ENCODE measurements at regions not wholly inside any gene's neighbourhood (a gene's known extent, or its start where the extent isn't known, plus 50 kb on each side); places are given as distances from the start of the nearest gene placed in this dataset.

DNA sequence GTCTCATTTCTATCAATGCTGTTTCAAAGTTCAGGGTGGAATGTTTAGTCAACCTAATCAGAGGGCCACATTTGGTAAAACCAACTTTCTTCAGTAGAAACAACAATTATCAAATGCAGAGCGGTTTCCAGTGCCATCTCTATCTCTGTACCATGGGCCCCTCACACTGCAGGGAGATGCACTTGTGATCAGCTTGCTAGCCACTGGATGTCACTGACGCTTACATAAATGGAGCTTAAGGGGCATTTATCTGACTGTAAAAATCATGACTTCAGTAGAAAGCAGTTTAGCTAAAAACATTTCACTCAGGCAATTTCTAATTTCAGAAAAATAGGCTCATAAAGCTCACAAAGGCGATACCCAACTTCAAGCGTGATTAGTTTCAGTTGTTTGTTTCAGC is 678.0 kb downstream of the ZEB2 start:
- TF ChIP-seq, protein P1, sequence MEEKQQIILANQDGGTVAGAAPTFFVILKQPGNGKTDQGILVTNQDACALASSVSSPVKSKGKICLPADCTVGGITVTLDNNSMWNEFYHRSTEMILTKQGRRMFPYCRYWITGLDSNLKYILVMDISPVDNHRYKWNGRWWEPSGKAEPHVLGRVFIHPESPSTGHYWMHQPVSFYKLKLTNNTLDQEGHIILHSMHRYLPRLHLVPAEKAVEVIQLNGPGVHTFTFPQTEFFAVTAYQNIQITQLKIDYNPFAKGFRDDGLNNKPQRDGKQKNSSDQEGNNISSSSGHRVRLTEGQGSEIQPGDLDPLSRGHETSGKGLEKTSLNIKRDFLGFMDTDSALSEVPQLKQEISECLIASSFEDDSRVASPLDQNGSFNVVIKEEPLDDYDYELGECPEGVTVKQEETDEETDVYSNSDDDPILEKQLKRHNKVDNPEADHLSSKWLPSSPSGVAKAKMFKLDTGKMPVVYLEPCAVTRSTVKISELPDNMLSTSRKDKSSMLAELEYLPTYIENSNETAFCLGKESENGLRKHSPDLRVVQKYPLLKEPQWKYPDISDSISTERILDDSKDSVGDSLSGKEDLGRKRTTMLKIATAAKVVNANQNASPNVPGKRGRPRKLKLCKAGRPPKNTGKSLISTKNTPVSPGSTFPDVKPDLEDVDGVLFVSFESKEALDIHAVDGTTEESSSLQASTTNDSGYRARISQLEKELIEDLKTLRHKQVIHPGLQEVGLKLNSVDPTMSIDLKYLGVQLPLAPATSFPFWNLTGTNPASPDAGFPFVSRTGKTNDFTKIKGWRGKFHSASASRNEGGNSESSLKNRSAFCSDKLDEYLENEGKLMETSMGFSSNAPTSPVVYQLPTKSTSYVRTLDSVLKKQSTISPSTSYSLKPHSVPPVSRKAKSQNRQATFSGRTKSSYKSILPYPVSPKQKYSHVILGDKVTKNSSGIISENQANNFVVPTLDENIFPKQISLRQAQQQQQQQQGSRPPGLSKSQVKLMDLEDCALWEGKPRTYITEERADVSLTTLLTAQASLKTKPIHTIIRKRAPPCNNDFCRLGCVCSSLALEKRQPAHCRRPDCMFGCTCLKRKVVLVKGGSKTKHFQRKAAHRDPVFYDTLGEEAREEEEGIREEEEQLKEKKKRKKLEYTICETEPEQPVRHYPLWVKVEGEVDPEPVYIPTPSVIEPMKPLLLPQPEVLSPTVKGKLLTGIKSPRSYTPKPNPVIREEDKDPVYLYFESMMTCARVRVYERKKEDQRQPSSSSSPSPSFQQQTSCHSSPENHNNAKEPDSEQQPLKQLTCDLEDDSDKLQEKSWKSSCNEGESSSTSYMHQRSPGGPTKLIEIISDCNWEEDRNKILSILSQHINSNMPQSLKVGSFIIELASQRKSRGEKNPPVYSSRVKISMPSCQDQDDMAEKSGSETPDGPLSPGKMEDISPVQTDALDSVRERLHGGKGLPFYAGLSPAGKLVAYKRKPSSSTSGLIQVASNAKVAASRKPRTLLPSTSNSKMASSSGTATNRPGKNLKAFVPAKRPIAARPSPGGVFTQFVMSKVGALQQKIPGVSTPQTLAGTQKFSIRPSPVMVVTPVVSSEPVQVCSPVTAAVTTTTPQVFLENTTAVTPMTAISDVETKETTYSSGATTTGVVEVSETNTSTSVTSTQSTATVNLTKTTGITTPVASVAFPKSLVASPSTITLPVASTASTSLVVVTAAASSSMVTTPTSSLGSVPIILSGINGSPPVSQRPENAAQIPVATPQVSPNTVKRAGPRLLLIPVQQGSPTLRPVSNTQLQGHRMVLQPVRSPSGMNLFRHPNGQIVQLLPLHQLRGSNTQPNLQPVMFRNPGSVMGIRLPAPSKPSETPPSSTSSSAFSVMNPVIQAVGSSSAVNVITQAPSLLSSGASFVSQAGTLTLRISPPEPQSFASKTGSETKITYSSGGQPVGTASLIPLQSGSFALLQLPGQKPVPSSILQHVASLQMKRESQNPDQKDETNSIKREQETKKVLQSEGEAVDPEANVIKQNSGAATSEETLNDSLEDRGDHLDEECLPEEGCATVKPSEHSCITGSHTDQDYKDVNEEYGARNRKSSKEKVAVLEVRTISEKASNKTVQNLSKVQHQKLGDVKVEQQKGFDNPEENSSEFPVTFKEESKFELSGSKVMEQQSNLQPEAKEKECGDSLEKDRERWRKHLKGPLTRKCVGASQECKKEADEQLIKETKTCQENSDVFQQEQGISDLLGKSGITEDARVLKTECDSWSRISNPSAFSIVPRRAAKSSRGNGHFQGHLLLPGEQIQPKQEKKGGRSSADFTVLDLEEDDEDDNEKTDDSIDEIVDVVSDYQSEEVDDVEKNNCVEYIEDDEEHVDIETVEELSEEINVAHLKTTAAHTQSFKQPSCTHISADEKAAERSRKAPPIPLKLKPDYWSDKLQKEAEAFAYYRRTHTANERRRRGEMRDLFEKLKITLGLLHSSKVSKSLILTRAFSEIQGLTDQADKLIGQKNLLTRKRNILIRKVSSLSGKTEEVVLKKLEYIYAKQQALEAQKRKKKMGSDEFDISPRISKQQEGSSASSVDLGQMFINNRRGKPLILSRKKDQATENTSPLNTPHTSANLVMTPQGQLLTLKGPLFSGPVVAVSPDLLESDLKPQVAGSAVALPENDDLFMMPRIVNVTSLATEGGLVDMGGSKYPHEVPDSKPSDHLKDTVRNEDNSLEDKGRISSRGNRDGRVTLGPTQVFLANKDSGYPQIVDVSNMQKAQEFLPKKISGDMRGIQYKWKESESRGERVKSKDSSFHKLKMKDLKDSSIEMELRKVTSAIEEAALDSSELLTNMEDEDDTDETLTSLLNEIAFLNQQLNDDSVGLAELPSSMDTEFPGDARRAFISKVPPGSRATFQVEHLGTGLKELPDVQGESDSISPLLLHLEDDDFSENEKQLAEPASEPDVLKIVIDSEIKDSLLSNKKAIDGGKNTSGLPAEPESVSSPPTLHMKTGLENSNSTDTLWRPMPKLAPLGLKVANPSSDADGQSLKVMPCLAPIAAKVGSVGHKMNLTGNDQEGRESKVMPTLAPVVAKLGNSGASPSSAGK (IDR thresholded peaks at IDR 0.05) = no peak
- TF ChIP-seq, protein P2, sequence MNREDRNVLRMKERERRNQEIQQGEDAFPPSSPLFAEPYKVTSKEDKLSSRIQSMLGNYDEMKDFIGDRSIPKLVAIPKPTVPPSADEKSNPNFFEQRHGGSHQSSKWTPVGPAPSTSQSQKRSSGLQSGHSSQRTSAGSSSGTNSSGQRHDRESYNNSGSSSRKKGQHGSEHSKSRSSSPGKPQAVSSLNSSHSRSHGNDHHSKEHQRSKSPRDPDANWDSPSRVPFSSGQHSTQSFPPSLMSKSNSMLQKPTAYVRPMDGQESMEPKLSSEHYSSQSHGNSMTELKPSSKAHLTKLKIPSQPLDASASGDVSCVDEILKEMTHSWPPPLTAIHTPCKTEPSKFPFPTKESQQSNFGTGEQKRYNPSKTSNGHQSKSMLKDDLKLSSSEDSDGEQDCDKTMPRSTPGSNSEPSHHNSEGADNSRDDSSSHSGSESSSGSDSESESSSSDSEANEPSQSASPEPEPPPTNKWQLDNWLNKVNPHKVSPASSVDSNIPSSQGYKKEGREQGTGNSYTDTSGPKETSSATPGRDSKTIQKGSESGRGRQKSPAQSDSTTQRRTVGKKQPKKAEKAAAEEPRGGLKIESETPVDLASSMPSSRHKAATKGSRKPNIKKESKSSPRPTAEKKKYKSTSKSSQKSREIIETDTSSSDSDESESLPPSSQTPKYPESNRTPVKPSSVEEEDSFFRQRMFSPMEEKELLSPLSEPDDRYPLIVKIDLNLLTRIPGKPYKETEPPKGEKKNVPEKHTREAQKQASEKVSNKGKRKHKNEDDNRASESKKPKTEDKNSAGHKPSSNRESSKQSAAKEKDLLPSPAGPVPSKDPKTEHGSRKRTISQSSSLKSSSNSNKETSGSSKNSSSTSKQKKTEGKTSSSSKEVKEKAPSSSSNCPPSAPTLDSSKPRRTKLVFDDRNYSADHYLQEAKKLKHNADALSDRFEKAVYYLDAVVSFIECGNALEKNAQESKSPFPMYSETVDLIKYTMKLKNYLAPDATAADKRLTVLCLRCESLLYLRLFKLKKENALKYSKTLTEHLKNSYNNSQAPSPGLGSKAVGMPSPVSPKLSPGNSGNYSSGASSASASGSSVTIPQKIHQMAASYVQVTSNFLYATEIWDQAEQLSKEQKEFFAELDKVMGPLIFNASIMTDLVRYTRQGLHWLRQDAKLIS (CRISPR knock-in tag; IDR thresholded peaks at IDR 0.05) = no peak
- TF ChIP-seq EZH2 (IDR thresholded peaks at IDR 0.05; ENCODE audit: borderline replicate concordance, low read depth, low read length) = no peak
- TF ChIP-seq USF2 (CRISPR knock-in tag; IDR thresholded peaks at IDR 0.05) = no peak
- no peak for TF ChIP-seq JUND (IDR thresholded peaks at IDR 0.05; ENCODE audit: borderline replicate concordance, low read depth, low read length)
- no peak for TF ChIP-seq JUND (tag; IDR thresholded peaks at IDR 0.05; ENCODE audit: borderline replicate concordance, low read depth, low read length)
- no peak for TF ChIP-seq ZNF274 (IDR thresholded peaks at IDR 0.05; ENCODE audit: borderline replicate concordance, low read depth, low read length)
- TF ChIP-seq ZKSCAN8 (CRISPR knock-in tag; IDR thresholded peaks at IDR 0.05) = no peak
